ENCODE measurements at regions not wholly inside any gene's neighbourhood (a gene's known extent, or its start where the extent isn't known, plus 50 kb on each side); places are given as distances from the start of the nearest gene placed in this dataset.

DNA sequence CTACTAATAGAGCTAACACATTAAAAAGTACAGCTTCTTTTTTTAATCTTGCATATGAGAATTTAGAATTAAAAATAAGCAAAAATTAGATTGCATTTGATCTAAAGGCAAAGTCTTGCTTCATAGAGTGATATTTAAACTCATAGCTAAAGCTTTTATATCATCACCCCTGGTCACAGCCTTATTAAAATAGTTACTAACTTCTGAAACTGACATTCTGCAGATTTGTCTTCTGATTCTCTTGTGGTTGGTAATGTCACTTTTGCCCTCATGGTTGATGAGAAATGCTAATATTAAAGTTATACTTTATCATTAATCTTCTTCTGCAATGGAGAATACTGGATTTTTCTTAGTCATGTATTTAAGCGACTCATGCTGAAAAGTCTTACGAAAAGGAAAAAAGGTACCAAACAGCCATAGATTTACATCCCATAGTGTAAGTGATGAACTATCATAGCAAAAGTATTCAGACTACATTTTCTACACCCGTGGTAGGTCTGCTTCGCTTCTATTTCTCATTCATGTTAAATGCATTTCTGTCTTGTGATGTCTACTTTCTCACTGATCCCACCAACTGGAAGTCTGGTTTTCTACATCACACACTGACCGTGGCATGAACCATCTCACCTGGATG, 330.5 kb upstream of the B3GALT2 start:
- Histone ChIP-seq H3K9me3 (no peaks in the 10 kb centered on the region), H3K4me1 (no peaks in the 10 kb centered on the region), H3K27me3 (no peaks in the 10 kb centered on the region), H3K36me3 (no peaks in the 10 kb centered on the region), H3K4me3 (ENCODE audit: low read depth, low read length) (no peak overlapping the region)
- TF ChIP-seq, protein P1, sequence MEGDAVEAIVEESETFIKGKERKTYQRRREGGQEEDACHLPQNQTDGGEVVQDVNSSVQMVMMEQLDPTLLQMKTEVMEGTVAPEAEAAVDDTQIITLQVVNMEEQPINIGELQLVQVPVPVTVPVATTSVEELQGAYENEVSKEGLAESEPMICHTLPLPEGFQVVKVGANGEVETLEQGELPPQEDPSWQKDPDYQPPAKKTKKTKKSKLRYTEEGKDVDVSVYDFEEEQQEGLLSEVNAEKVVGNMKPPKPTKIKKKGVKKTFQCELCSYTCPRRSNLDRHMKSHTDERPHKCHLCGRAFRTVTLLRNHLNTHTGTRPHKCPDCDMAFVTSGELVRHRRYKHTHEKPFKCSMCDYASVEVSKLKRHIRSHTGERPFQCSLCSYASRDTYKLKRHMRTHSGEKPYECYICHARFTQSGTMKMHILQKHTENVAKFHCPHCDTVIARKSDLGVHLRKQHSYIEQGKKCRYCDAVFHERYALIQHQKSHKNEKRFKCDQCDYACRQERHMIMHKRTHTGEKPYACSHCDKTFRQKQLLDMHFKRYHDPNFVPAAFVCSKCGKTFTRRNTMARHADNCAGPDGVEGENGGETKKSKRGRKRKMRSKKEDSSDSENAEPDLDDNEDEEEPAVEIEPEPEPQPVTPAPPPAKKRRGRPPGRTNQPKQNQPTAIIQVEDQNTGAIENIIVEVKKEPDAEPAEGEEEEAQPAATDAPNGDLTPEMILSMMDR (IDR thresholded peaks at IDR 0.05; ENCODE audit: low read depth, low read length) = no peak
- no peak for DNase-seq

DNA sequence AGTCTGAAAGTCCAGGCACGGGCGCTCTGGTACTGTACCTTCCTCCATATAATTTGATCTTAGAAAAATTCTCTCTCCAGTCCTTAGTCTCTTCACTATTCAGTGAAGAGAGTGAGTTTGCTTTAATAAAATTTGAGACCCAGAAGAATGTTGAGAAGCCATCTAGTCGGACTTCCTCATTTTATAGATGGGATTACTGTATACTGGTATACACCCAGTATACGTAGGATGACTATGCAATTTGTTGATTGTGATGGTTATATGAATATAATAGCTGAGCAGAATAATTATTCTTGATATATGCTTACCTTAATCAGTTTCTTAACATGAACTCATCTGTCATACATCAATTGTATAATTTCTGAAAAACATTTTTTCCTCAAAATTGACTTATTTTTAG, 328.0 kb upstream of the B3GALT2 start:
- Histone ChIP-seq H3K4me3 (ENCODE audit: low read depth, low read length) (no peak overlapping the region), H3K9me3 (no peaks in the 10 kb centered on the region), H3K27me3 (no peaks in the 10 kb centered on the region), H3K4me1 (no peaks in the 10 kb centered on the region), H3K36me3 (no peaks in the 10 kb centered on the region)
- TF ChIP-seq, protein P1 (IDR thresholded peaks at IDR 0.05; ENCODE audit: low read depth, low read length) = no peak
- no peak for DNase-seq

DNA sequence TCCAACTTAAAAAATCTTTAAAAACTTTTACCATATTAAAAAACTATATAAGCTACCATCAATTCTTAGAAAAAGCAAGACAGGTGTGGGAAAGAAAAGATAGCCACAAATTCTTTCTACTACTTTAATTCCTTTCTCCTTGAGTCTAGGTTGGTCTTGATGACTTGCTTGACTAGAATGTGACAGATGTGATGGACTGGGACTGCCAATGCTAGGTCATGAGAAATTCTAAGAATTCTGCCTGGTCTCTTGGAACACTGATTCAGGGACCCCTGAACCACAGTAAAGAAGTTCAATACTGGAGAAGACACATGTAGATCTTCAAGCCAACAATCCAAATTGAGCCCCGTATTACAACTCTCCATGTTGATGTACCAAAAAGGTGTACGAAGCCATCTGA, 326.6 kb upstream of the B3GALT2 start:
- Histone ChIP-seq H3K4me3 (ENCODE audit: low read depth, low read length) (no peak overlapping the region), H3K36me3 (no peaks in the 10 kb centered on the region), H3K9me3 (no peaks in the 10 kb centered on the region), H3K4me1 (no peaks in the 10 kb centered on the region), H3K27me3 (no peaks in the 10 kb centered on the region)
- TF ChIP-seq, protein P1 (IDR thresholded peaks at IDR 0.05; ENCODE audit: low read depth, low read length) = no peak
- DNase-seq = no peak

DNA sequence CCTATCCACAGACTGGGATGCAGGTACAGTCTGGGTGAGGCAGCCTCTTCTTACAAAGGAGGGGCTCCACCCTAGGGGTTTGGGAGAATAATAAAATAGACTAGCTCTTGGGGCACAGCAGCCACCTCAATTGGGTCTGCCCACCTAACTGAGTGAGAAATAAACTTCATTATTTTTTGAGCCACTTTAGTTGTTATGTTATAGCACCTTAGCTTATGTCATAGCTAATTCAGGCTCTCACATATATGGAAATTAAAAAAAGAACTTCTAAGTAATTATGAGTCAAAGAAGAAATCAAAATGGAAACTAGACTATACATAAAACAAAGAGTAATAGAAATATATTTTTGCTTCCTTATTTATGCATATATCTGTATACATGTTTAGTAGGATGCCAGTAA, 318.5 kb upstream of the B3GALT2 start:
- no peaks in the 10 kb centered on the region for H3K4me1 ChIP-seq
- H3K4me3 ChIP-seq (ENCODE audit: low read depth, low read length) = no peak overlapping the region
- no peak for DNase-seq
- no peaks in the 10 kb centered on the region for H3K27me3 ChIP-seq
- TF ChIP-seq, protein P1 (IDR thresholded peaks at IDR 0.05; ENCODE audit: low read depth, low read length) = no peak
- no peaks in the 10 kb centered on the region for H3K36me3 ChIP-seq
- H3K9me3 ChIP-seq = no peaks in the 10 kb centered on the region

DNA sequence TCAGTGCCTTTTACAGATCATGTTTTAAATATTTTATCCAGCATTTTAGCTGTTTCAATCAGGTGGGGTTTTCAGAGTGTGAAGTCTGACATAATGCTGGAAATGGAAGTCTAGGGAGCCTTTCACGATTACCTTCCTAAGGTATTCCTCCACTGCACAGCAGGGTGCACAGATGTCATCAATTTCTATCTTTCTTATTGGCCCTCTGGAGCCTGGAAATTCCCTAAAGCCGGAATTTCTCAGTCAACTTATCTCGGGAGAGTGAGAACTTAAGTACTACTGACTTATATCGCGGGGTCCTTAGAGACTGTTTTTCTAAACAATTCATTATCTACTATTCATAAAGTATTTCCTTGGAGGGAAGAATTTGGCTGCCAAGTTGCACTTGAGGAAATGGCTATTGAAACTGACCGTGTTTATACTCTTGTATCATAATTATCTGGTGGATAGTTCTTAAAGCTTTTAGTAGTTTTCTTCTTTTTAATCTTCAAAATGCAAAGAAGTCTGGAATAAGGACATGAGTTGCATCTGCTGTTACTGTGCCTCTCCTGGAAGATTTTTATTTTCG, 311.8 kb upstream of the B3GALT2 start:
- no peaks in the 10 kb centered on the region for H3K27me3 ChIP-seq
- no peaks in the 10 kb centered on the region for H3K9me3 ChIP-seq
- H3K4me1 ChIP-seq = no peaks in the 10 kb centered on the region
- TF ChIP-seq, protein P1 (IDR thresholded peaks at IDR 0.05; ENCODE audit: low read depth, low read length) = no peak
- H3K4me3 ChIP-seq (ENCODE audit: low read depth, low read length) = no peak overlapping the region
- H3K36me3 ChIP-seq = no peaks in the 10 kb centered on the region
- DNase-seq = no peak

DNA sequence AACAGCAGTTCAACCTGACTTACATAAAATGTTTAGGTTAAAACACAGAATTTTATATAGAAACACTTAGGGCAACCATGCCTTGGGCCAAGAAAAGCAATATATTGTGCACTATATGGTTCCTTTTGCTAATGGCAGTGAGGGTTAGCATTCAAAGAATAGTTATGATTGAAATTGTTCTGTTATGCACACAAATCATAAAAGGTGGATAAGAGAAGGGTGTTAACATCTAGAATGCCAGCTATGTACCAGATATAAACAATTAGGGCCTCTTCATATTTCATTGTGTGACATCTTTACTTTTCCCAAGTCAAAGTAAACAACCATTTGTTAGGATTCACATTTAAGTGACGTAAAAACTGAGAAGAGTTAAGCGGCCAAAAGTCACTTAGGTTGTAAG, 308.0 kb upstream of the B3GALT2 start:
- H3K36me3 ChIP-seq = no peaks in the 10 kb centered on the region
- TF ChIP-seq, protein P1 (IDR thresholded peaks at IDR 0.05; ENCODE audit: low read depth, low read length) = no peak
- no peaks in the 10 kb centered on the region for H3K27me3 ChIP-seq
- no peaks in the 10 kb centered on the region for H3K4me1 ChIP-seq
- no peak for DNase-seq
- no peaks in the 10 kb centered on the region for H3K9me3 ChIP-seq
- H3K4me3 ChIP-seq (ENCODE audit: low read depth, low read length) = no peak overlapping the region
